Endothelial cell of umbilical vein (primary cell): ENCODE measurements at regions not wholly inside any gene's neighbourhood (a gene's known extent, or its start where the extent isn't known, plus 50 kb on each side); places are given as distances from the start of the nearest gene placed in this dataset.

Source experiments
- BruUV-seq: library from RNA; stranded (reverse); fragments of 400-500 nt; replicated peaks from 2 replicates; lab custom pipeline; 2021; lab: Mats Ljungman, UMichigan
- CTCF ChIA-PET: fragments of 300-600, 350-600 bp; sonication (Branson Sonifier 250); formaldehyde crosslinking; loops from one replicate; lab custom pipeline; 2021; ENCODE audit warnings: antibody characterized with exemption, inconsistent platforms; lab: Charles Lee
- POLR2A ChIA-PET: fragments of 300-600, 350-600 bp; sonication (Branson Sonifier 250); formaldehyde crosslinking; loops from one replicate; lab custom pipeline; 2021; ENCODE audit warnings: antibody characterized with exemption, inconsistent platforms; lab: Charles Lee
- DNase-seq: peaks from one replicate; pipeline ENCODE4 v3.0.0-alpha.2; 2011; ENCODE audit warnings: low read depth, low spot score
- FAIRE-seq: peaks from 2 replicates; lab custom pipeline; 2011; peaks lifted over from hg19 to GRCh38; lab: Jason Lieb, UNC
- H2AFZ ChIP-seq: 2 replicates; pipeline ENCODE4 v1.6.0; 2012; ENCODE audit warnings: low read depth, low read length, control low read depth, inconsistent platforms
- H3K27ac ChIP-seq: 2 replicates; pipeline ENCODE4 v1.5.1; 2011; ENCODE audit warnings: low read depth, mild to moderate bottlenecking, control low read depth, low read length, moderate library complexity; ENCODE audit not compliant: insufficient read depth
- H3K27me3 ChIP-seq, 2 experiments: 2 replicates each; pipeline versions ENCODE4 v1.6.0 to v1.6.1; 2011; ENCODE audit warnings: low read length in 2 of 2, mixed read lengths in 1 of 2; ENCODE audit not compliant: control insufficient read depth in 2 of 2, insufficient read depth in 2 of 2
- H3K36me3 ChIP-seq, 2 experiments: 2 replicates in 1 of 2; 3 replicates in 1 of 2; pipeline ENCODE4 v1.5.1; 2011; ENCODE audit warnings: low read length in 2 of 2, mild to moderate bottlenecking in 1 of 2, moderate library complexity in 1 of 2; ENCODE audit not compliant: control insufficient read depth in 2 of 2, insufficient read depth in 2 of 2; ENCODE audit errors: extremely low read depth in 1 of 2
- H3K4me1 ChIP-seq: 3 replicates; pipeline ENCODE4 v1.5.1; 2011; ENCODE audit warnings: mild to moderate bottlenecking, low read length; ENCODE audit not compliant: control insufficient read depth, insufficient read depth; ENCODE audit errors: extremely low read depth
- H3K4me2 ChIP-seq: 2 replicates; pipeline ENCODE4 v1.6.1; 2011; ENCODE audit warnings: low read length, control low read depth, mixed read lengths; ENCODE audit not compliant: insufficient read depth
- H3K4me3 ChIP-seq, 3 experiments: fragments of 200-600 bp in 1 of 3; sonication (generic), shearing (Covaris generic) in 1 of 3; replicated peaks in 1 of 3; 2 replicates each; pipeline ENCODE4 v1.5.1; 2011 to 2016; ENCODE audit warnings: control low read depth in 3 of 3, low read length in 3 of 3, mild to moderate bottlenecking in 2 of 3, inconsistent platforms in 1 of 3, low read depth in 1 of 3, moderate library complexity in 1 of 3; ENCODE audit not compliant: insufficient read depth in 1 of 3
- H3K79me2 ChIP-seq: 2 replicates; pipeline ENCODE4 v1.6.0; 2012; ENCODE audit warnings: low read length, inconsistent platforms; ENCODE audit not compliant: control insufficient read depth, insufficient read depth
- H3K9ac ChIP-seq: replicated peaks from 2 replicates; pipeline ENCODE3; 2011; ENCODE audit warnings: low read length, control low read depth; ENCODE audit not compliant: insufficient read depth; ENCODE audit errors: extremely low read depth
- H3K9me1 ChIP-seq: replicated peaks from 3 replicates; pipeline ENCODE4 v1.6.0; 2011; ENCODE audit warnings: mild to moderate bottlenecking, low read length; ENCODE audit not compliant: control insufficient read depth, insufficient read depth; ENCODE audit errors: extremely low read depth
- H3K9me3 ChIP-seq: replicated peaks from 2 replicates; pipeline ENCODE4 v1.5.1; 2012; ENCODE audit warnings: low read length, inconsistent platforms; ENCODE audit not compliant: control insufficient read depth, insufficient read depth
- H4K20me1 ChIP-seq: replicated peaks from 2 replicates; pipeline ENCODE3; 2011; ENCODE audit warnings: mild to moderate bottlenecking, low read length; ENCODE audit not compliant: control insufficient read depth, insufficient read depth; ENCODE audit errors: extremely low read depth
- CTCF ChIP-seq, 2 donors: IDR thresholded peaks; 1 replicate in 1 of 2; 2 replicates in 1 of 2; pipeline ENCODE4 v1.5.1; 2011; ENCODE audit warnings: low read length in 2 of 2, mild to moderate bottlenecking in 2 of 2, moderate library complexity in 2 of 2, control low read depth in 1 of 2, inconsistent platforms in 1 of 2, low read depth in 1 of 2; ENCODE audit not compliant: insufficient read depth in 1 of 2; ENCODE audit errors: extremely low read depth in 1 of 2
- EZH2 ChIP-seq: IDR thresholded peaks from 2 replicates; pipeline ENCODE4 v1.6.1; 2012; ENCODE audit warnings: borderline replicate concordance, low read depth, mild to moderate bottlenecking, moderate library complexity, low read length, inconsistent platforms; ENCODE audit not compliant: severe bottlenecking
- FOS ChIP-seq: IDR thresholded peaks from 2 replicates; pipeline ENCODE4 v1.6.1; 2011; ENCODE audit warnings: mild to moderate bottlenecking, low read length, moderate library complexity, borderline replicate concordance; ENCODE audit not compliant: insufficient read depth
- GATA2 ChIP-seq: IDR thresholded peaks from 2 replicates; pipeline ENCODE4 v1.7.0; 2011; ENCODE audit warnings: low read depth, mild to moderate bottlenecking, moderate library complexity, mixed read lengths, low read length; ENCODE audit not compliant: insufficient read length, insufficient read depth
- JUN ChIP-seq: IDR thresholded peaks from 2 replicates; pipeline ENCODE4 v1.6.1; 2011; ENCODE audit warnings: borderline replicate concordance, low read depth; ENCODE audit not compliant: insufficient read length, insufficient read depth
- MAX ChIP-seq: IDR thresholded peaks from 2 replicates; pipeline ENCODE4 v1.6.1; 2011; ENCODE audit not compliant: insufficient read depth, insufficient read length
- MYC ChIP-seq: IDR thresholded peaks from one replicate; pipeline ENCODE4 v1.6.1; 2011; ENCODE audit warnings: mild to moderate bottlenecking, low read depth, low read length
- POLR2A ChIP-seq: IDR thresholded peaks from 2 replicates; pipeline ENCODE4 v1.6.1; 2012; ENCODE audit warnings: low read depth, mild to moderate bottlenecking, control low read depth, low read length
- POLR2AphosphoS5 ChIP-seq: IDR thresholded peaks from 2 replicates; pipeline ENCODE4 v1.6.1; 2012; ENCODE audit warnings: low read depth, mild to moderate bottlenecking, control low read depth, low read length, moderate library complexity; ENCODE audit not compliant: insufficient read depth
- dilution Hi-C: fragments of 300-500 bp; cut with MboI; formaldehyde crosslinking; loops from one replicate; pipeline ENCODE4 v1.15.0; 2019; ENCODE audit warnings: low sequenced_read_pairs; ENCODE audit not compliant: extremely low pct_ligation_motif_present
- intact Hi-C: fragments of 100-400 bp; cut with micrococcal nuclease; formaldehyde crosslinking; loops from one replicate; pipeline ENCODE4 v1.10.0; 2022

- FAIRE-seq (no peak), DNase-seq (no peak)
- BruUV-seq = no TSS peak
- Histone ChIP-seq H3K4me1 (no peaks in the 10 kb centered on the region), H3K4me3 (no peak overlapping the region), H3K9ac (no peak overlapping the region), H3K27me3 (no peaks in the 10 kb centered on the region), H3K9me1 (no peaks in the 10 kb centered on the region), H3K4me2 (no peak overlapping the region), H3K79me2 (no peaks in the 10 kb centered on the region), H2AFZ (no peak overlapping the region), H3K36me3 (no peaks in the 10 kb centered on the region), H3K9me3 (no peaks in the 10 kb centered on the region), H3K27ac (no peak overlapping the region), H4K20me1 (no peaks in the 10 kb centered on the region)
- ChIA-PET POLR2A (no interaction called here), CTCF (no interaction called here)
- intact Hi-C loops = no loop called here
- TF ChIP-seq POLR2A (no peak), JUN (no peak), CTCF (IDR thresholded peaks at IDR 0.05; ENCODE audit: extremely low read depth in 1 of 2, insufficient read depth in 1 of 2, low read depth in 1 of 2, low read length in 2 of 2) (no peak), POLR2AphosphoS5 (no peak), FOS (no peak), MYC (no peak), GATA2 (no peak), EZH2 (no peak), MAX (no peak)
- dilution Hi-C loops = no loop called here
Measured at GRCh38 chr6:14950970-14951276, 294.9 kb upstream of the JARID2 start.
